Ishikawa (cell line): ENCODE measurements at regions not wholly inside any gene's neighbourhood (a gene's known extent, or its start where the extent isn't known, plus 50 kb on each side); places are given as distances from the start of the nearest gene placed in this dataset.

Experiments
- EP300 ChIP-seq: IDR thresholded peaks from 2 replicates; pipeline ENCODE4 v1.6.1; 2012; ENCODE audit warnings: borderline replicate concordance
- TF ChIP-seq, protein P1 (sequence below): IDR thresholded peaks from 2 replicates; pipeline ENCODE4 v1.6.1; 2012; ENCODE audit warnings: low read depth, mild to moderate bottlenecking

- TF ChIP-seq, protein P1, sequence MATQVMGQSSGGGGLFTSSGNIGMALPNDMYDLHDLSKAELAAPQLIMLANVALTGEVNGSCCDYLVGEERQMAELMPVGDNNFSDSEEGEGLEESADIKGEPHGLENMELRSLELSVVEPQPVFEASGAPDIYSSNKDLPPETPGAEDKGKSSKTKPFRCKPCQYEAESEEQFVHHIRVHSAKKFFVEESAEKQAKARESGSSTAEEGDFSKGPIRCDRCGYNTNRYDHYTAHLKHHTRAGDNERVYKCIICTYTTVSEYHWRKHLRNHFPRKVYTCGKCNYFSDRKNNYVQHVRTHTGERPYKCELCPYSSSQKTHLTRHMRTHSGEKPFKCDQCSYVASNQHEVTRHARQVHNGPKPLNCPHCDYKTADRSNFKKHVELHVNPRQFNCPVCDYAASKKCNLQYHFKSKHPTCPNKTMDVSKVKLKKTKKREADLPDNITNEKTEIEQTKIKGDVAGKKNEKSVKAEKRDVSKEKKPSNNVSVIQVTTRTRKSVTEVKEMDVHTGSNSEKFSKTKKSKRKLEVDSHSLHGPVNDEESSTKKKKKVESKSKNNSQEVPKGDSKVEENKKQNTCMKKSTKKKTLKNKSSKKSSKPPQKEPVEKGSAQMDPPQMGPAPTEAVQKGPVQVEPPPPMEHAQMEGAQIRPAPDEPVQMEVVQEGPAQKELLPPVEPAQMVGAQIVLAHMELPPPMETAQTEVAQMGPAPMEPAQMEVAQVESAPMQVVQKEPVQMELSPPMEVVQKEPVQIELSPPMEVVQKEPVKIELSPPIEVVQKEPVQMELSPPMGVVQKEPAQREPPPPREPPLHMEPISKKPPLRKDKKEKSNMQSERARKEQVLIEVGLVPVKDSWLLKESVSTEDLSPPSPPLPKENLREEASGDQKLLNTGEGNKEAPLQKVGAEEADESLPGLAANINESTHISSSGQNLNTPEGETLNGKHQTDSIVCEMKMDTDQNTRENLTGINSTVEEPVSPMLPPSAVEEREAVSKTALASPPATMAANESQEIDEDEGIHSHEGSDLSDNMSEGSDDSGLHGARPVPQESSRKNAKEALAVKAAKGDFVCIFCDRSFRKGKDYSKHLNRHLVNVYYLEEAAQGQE: no peak
- TF ChIP-seq EP300: no peak
These were observed 162.9 kb upstream of the DIPK2B start for GRCh38 chrX:45363596-45363995.
